ENCODE measurements at regions not wholly inside any gene's neighbourhood (a gene's known extent, or its start where the extent isn't known, plus 50 kb on each side); places are given as distances from the start of the nearest gene placed in this dataset.

DNA sequence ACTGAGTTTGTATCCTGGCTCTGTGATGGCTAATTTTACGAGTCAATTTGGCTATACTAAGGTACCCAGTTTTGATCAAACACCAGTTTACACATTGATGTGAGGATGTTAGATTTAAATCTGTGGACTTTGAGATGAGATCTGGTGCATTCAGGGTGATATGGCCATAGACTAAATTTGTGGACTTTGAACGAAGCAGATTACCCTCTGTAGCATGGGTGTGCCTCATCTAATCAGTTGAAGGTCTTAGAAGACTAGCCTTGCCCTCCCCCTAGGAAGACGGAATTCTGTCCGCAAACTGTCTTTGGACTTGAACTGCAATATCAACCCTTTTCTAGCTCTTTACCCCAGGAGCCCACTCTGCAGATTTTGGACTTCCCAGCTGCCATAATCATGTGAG lies 547.8 kb upstream of the CITED2 start:
- TF ChIP-seq, protein P1, sequence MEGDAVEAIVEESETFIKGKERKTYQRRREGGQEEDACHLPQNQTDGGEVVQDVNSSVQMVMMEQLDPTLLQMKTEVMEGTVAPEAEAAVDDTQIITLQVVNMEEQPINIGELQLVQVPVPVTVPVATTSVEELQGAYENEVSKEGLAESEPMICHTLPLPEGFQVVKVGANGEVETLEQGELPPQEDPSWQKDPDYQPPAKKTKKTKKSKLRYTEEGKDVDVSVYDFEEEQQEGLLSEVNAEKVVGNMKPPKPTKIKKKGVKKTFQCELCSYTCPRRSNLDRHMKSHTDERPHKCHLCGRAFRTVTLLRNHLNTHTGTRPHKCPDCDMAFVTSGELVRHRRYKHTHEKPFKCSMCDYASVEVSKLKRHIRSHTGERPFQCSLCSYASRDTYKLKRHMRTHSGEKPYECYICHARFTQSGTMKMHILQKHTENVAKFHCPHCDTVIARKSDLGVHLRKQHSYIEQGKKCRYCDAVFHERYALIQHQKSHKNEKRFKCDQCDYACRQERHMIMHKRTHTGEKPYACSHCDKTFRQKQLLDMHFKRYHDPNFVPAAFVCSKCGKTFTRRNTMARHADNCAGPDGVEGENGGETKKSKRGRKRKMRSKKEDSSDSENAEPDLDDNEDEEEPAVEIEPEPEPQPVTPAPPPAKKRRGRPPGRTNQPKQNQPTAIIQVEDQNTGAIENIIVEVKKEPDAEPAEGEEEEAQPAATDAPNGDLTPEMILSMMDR (IDR thresholded peaks at IDR 0.05 in 4 of 5, conservative IDR thresholded peaks at IDR 0.05 in 1 of 5): no peak
- no peak for TF ChIP-seq POLR2A (IDR thresholded peaks at IDR 0.05)
